HepG2 (cell line): ENCODE measurements at regions not wholly inside any gene's neighbourhood (a gene's known extent, or its start where the extent isn't known, plus 50 kb on each side); places are given as distances from the start of the nearest gene placed in this dataset.

ENCODE experiments used
- ATAC-seq: fragments of 200-7000 bp; cut with Tn5 transposase; 3 replicates; pipeline ENCODE4 v1.9.1; 2020; ENCODE audit warnings: mild to moderate bottlenecking, moderate library complexity
- BruUV-seq: library from RNA; stranded (reverse); fragments of 400-500 nt; replicated peaks from 2 replicates; lab custom pipeline; 2021; lab: Mats Ljungman, UMichigan
- CTCF ChIA-PET: fragments of 300-600 bp; formaldehyde crosslinking; extraction: SDS; loops from one replicate; lab custom pipeline; 2021; ENCODE audit warnings: low total read pairs, inconsistent platforms, low intra/inter-chr PET ratio; lab: Yijun Ruan, JAX
- POLR2A ChIA-PET: fragments of 350-600 bp; sonication (Branson Sonifier 250); formaldehyde crosslinking; loops from one replicate; lab custom pipeline; 2020; ENCODE audit warnings: antibody characterized with exemption, inconsistent platforms; lab: Yijun Ruan, JAX
- DNase-seq: peaks from one replicate; pipeline ENCODE4 v3.0.0-alpha.2; 2015; ENCODE audit warnings: low spot score
- FAIRE-seq: peaks from 3 replicates; lab custom pipeline; 2011; peaks lifted over from hg19 to GRCh38; lab: Jason Lieb, UNC
- H2AFZ ChIP-seq: one replicate; pipeline ENCODE4 v1.6.1; 2011; ENCODE audit warnings: low read length, inconsistent platforms
- H3K27ac ChIP-seq: fragments of 300-600 bp; 3 replicates; pipeline ENCODE4 v1.8.0; 2011; ENCODE audit warnings: mixed run types, mild to moderate bottlenecking, mixed read lengths, low read length, inconsistent platforms; ENCODE audit not compliant: insufficient read depth; ENCODE audit errors: extremely low read length
- H3K27me3 ChIP-seq, 2 experiments: fragments of 200-600 bp in 1 of 2; 2 replicates in 1 of 2; 3 replicates in 1 of 2; pipeline versions ENCODE4 v1.6.0 to v1.8.0; 2011; ENCODE audit warnings: low read length in 2 of 2, mild to moderate bottlenecking in 2 of 2, moderate library complexity in 2 of 2, inconsistent platforms in 1 of 2; ENCODE audit not compliant: insufficient read depth in 2 of 2, control insufficient read depth in 1 of 2
- H3K36me3 ChIP-seq, 2 experiments: fragments of 200-600 bp in 1 of 2; replicated peaks in 1 of 2; 2 replicates in 1 of 2; 3 replicates in 1 of 2; pipeline versions ENCODE4 v1.5.1 to v1.8.0; 2011; ENCODE audit warnings: low read length in 2 of 2, inconsistent platforms in 1 of 2; ENCODE audit not compliant: insufficient read depth in 2 of 2, control insufficient read depth in 1 of 2
- H3K4me1 ChIP-seq: 2 replicates; pipeline ENCODE4 v1.5.1; 2012; ENCODE audit warnings: low read length, inconsistent platforms; ENCODE audit not compliant: insufficient read depth
- H3K4me2 ChIP-seq: 2 replicates; pipeline ENCODE4 v1.6.0; 2011; ENCODE audit warnings: low read depth, low read length, inconsistent platforms
- H3K4me3 ChIP-seq, 3 experiments: fragments of 200-600 bp in 1 of 3; sonication (generic), shearing (Covaris generic) in 1 of 3; replicated peaks in 1 of 3; 2 replicates each; pipeline ENCODE4 v1.5.1; 2011 to 2016; ENCODE audit warnings: low read length in 3 of 3, inconsistent platforms in 2 of 3, low read depth in 2 of 3, mild to moderate bottlenecking in 2 of 3, control low read depth in 1 of 3, mixed read lengths in 1 of 3; ENCODE audit not compliant: insufficient read depth in 1 of 3
- H3K79me2 ChIP-seq: one replicate; pipeline ENCODE4 v1.6.1; 2011; ENCODE audit warnings: low read length, inconsistent platforms; ENCODE audit not compliant: insufficient read depth
- H3K9ac ChIP-seq: 2 replicates; pipeline ENCODE4 v1.6.0; 2011; ENCODE audit warnings: mild to moderate bottlenecking, low read depth, low read length, inconsistent platforms; ENCODE audit not compliant: insufficient read depth
- H3K9me3 ChIP-seq: 2 replicates; pipeline ENCODE4 v1.5.1; 2012; ENCODE audit warnings: mild to moderate bottlenecking, low read length
- H4K20me1 ChIP-seq: 2 replicates; pipeline ENCODE4 v1.6.0; 2011; ENCODE audit warnings: inconsistent platforms, mild to moderate bottlenecking, low read length, moderate library complexity; ENCODE audit not compliant: insufficient read depth
- ATRX ChIP-seq: sonication (generic); formaldehyde crosslinking; IDR thresholded peaks from 2 replicates; pipeline ENCODE4 v1.4.0; 2020; ENCODE audit warnings: missing genetic modification reagents, borderline replicate concordance
- CHD4 ChIP-seq: fragments of 200-600 bp; sonication (generic); IDR thresholded peaks from 2 replicates; pipeline ENCODE4 v1.7.0; 2017; ENCODE audit warnings: mild to moderate bottlenecking, low read length, borderline replicate concordance
- DBP ChIP-seq: sonication (generic); formaldehyde crosslinking; IDR thresholded peaks from 2 replicates; pipeline ENCODE4 v1.4.0; 2020; ENCODE audit warnings: missing genetic modification reagents; ENCODE audit errors: not compliant biosample characterization
- GMEB2 ChIP-seq: IDR thresholded peaks from 2 replicates; pipeline ENCODE4 v1.6.1; 2016; ENCODE audit warnings: missing biosample characterization, missing genetic modification reagents, low read depth
- GTF2F1 ChIP-seq: fragments of 150-350 bp; IDR thresholded peaks from 2 replicates; pipeline ENCODE4 v1.6.1; 2014; ENCODE audit warnings: low read length
- HDAC6 ChIP-seq: fragments of 200-600 bp; sonication (generic); IDR thresholded peaks from 2 replicates; pipeline ENCODE4 v1.7.0; 2017; ENCODE audit warnings: mild to moderate bottlenecking, antibody characterized with exemption, low read length, low read depth
- JUNB ChIP-seq: sonication (generic); formaldehyde crosslinking; IDR thresholded peaks from 2 replicates; pipeline ENCODE4 v1.8.0; 2022; ENCODE audit warnings: missing genetic modification reagents, mild to moderate bottlenecking, borderline replicate concordance
- KAT7 ChIP-seq: IDR thresholded peaks from 2 replicates; pipeline ENCODE4 v1.6.1; 2018; ENCODE audit warnings: borderline replicate concordance, missing compliant biosample characterization
- PBX2 ChIP-seq: IDR thresholded peaks from 2 replicates; pipeline ENCODE4 v1.6.1; 2016; ENCODE audit warnings: control low read depth
- THYN1 ChIP-seq: sonication (generic); formaldehyde crosslinking; IDR thresholded peaks from 2 replicates; pipeline ENCODE4 v1.8.1; 2023; ENCODE audit warnings: low read depth, mild to moderate bottlenecking, moderate library complexity, missing genetic modification reagents, borderline replicate concordance
- ZNF337 ChIP-seq: sonication (generic); formaldehyde crosslinking; IDR thresholded peaks from 2 replicates; pipeline ENCODE4 v1.5.1; 2020; ENCODE audit warnings: missing genetic modification reagents, low read depth, mild to moderate bottlenecking, borderline replicate concordance
- ZNF530 ChIP-seq: sonication (generic); formaldehyde crosslinking; IDR thresholded peaks from 2 replicates; pipeline ENCODE4 v1.5.0; 2020; ENCODE audit warnings: low read depth, mild to moderate bottlenecking, missing genetic modification reagents
- ZNF775 ChIP-seq: sonication (generic); formaldehyde crosslinking; IDR thresholded peaks from 2 replicates; pipeline ENCODE4 v1.4.0; 2020; ENCODE audit warnings: missing genetic modification reagents, mild to moderate bottlenecking, moderate library complexity, borderline replicate concordance
- ZNF780A ChIP-seq: sonication (generic); formaldehyde crosslinking; IDR thresholded peaks from 2 replicates; pipeline ENCODE4 v1.8.0; 2022; ENCODE audit warnings: mild to moderate bottlenecking, missing genetic modification reagents, moderate library complexity
- ZZZ3 ChIP-seq: sonication (generic); formaldehyde crosslinking; IDR thresholded peaks from 2 replicates; pipeline ENCODE4 v1.4.0; 2020; ENCODE audit warnings: missing genetic modification reagents, mild to moderate bottlenecking, borderline replicate concordance
- WGBS: methylation state at CpG from one replicate; pipeline ENCODE4 v1.1.6; 2017; ENCODE audit warnings: low lambda C conversion rate; 5-methylcytosine and 5-hydroxymethylcytosine counted together
- in situ Hi-C: cut with HindIII; loops from 2 replicates; pipeline ENCODE4 v1.10.0; 2017; ENCODE audit warnings: low pct_unique_long_range_greater_than_20kb; ENCODE audit not compliant: extremely low pct_ligation_motif_present
- intact Hi-C: fragments of 100-400 bp; cut with micrococcal nuclease; formaldehyde crosslinking; loops from one replicate; pipeline ENCODE4 v1.10.0; 2022; ENCODE audit not compliant: unreplicated experiment
- TF ChIP-seq, protein P1 (sequence below): sonication (generic); formaldehyde crosslinking; IDR thresholded peaks from 2 replicates; pipeline ENCODE4 v1.5.1; 2020; ENCODE audit warnings: mild to moderate bottlenecking, missing genetic modification reagents, moderate library complexity
- TF ChIP-seq, protein P2 (sequence below): sonication (generic); formaldehyde crosslinking; IDR thresholded peaks from 2 replicates; pipeline ENCODE4 v1.4.0; 2020; ENCODE audit warnings: missing genetic modification reagents
- TF ChIP-seq, protein P3 (sequence below): sonication (generic); formaldehyde crosslinking; IDR thresholded peaks from 2 replicates; pipeline ENCODE4 v1.8.1; 2023; ENCODE audit warnings: mild to moderate bottlenecking, missing genetic modification reagents

DNA sequence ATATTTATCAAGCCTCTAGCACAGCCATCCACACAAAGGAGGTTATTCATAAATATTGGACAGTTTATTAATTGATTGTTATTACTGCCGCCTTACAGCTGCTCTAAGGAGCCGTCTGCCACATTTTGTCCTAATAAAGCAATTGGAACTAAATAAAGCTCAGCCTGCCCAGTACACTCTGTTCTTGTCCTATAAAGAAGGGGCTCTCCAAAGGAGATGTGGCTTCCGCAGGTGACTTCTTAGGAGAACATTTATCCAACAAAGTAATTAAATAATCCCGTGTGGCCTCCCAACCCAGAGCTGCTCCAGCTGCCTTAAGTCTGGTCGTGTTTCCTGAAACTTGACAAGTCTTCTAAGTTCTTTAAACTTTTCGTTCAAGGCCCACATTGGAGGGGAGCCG lies 497.7 kb downstream of the NPHP4 start:
- no TSS peak for BruUV-seq
- in situ Hi-C loops = no loop called here
- WGBS = 5% methylated on average over 7 of the region's 7 CpGs
- Histone ChIP-seq H3K9ac (no peak overlapping the region), H3K4me3 (no peak overlapping the region), H3K27me3 (peaks cover 5 to 51% of the 10 kb centered on the region in 2 experiments; a peak in 4 of 5 replicates), H3K79me2 (no peaks in the 10 kb centered on the region), H4K20me1 (no peaks in the 10 kb centered on the region), H2AFZ (no peak overlapping the region), H3K9me3 (no peaks in the 10 kb centered on the region), H3K27ac (no peak overlapping the region), H3K36me3 (no peaks in the 10 kb centered on the region), H3K4me1 (no peaks in the 10 kb centered on the region), H3K4me2 (no peak overlapping the region)
- CTCF ChIA-PET = no interaction called here
- FAIRE-seq (no peak), ATAC-seq (no peak), DNase-seq (no peak)
- POLR2A ChIA-PET = no interaction called here
- intact Hi-C loops = no loop called here
- TF ChIP-seq THYN1 (CRISPR knock-in tag) (no peak), DBP (CRISPR knock-in tag) (no peak), GMEB2 (CRISPR knock-in tag) (no peak), ZNF337 (no peak), CHD4 (no peak), ZZZ3 (CRISPR knock-in tag) (no peak), ZNF780A (CRISPR knock-in tag) (no peak), PBX2 (no peak), JUNB (CRISPR knock-in tag) (no peak), KAT7 (CRISPR knock-in tag) (no peak), HDAC6 (no peak), ZNF530 (CRISPR knock-in tag) (no peak), ATRX (CRISPR knock-in tag) (no peak), GTF2F1 (no peak), ZNF775 (CRISPR knock-in tag) (no peak)
- TF ChIP-seq, protein P1, sequence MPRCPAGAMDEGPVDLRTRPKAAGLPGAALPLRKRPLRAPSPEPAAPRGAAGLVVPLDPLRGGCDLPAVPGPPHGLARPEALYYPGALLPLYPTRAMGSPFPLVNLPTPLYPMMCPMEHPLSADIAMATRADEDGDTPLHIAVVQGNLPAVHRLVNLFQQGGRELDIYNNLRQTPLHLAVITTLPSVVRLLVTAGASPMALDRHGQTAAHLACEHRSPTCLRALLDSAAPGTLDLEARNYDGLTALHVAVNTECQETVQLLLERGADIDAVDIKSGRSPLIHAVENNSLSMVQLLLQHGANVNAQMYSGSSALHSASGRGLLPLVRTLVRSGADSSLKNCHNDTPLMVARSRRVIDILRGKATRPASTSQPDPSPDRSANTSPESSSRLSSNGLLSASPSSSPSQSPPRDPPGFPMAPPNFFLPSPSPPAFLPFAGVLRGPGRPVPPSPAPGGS = no peak
- TF ChIP-seq, protein P2, sequence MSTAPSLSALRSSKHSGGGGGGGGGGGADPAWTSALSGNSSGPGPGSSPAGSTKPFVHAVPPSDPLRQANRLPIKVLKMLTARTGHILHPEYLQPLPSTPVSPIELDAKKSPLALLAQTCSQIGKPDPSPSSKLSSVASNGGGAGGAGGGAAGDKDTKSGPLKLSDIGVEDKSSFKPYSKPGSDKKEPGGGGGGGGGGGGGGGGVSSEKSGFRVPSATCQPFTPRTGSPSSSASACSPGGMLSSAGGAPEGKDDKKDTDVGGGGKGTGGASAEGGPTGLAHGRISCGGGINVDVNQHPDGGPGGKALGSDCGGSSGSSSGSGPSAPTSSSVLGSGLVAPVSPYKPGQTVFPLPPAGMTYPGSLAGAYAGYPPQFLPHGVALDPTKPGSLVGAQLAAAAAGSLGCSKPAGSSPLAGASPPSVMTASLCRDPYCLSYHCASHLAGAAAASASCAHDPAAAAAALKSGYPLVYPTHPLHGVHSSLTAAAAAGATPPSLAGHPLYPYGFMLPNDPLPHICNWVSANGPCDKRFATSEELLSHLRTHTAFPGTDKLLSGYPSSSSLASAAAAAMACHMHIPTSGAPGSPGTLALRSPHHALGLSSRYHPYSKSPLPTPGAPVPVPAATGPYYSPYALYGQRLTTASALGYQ (CRISPR knock-in tag) = no peak
- TF ChIP-seq, protein P3, sequence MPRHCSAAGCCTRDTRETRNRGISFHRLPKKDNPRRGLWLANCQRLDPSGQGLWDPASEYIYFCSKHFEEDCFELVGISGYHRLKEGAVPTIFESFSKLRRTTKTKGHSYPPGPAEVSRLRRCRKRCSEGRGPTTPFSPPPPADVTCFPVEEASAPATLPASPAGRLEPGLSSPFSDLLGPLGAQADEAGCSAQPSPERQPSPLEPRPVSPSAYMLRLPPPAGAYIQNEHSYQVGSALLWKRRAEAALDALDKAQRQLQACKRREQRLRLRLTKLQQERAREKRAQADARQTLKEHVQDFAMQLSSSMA (CRISPR knock-in tag) = no peak
